Ishikawa (cell line): ENCODE measurements at regions not wholly inside any gene's neighbourhood (a gene's known extent, or its start where the extent isn't known, plus 50 kb on each side); places are given as distances from the start of the nearest gene placed in this dataset.

ENCODE experiments used
- EGR1 ChIP-seq: IDR thresholded peaks from 2 replicates; pipeline ENCODE4 v1.6.1; 2012
- USF1 ChIP-seq: IDR thresholded peaks from 2 replicates; pipeline ENCODE4 v1.6.1; 2012

GRCh38 chr11:131223198-131223991, 147.0 kb upstream of the NTM start:
- TF ChIP-seq EGR1, result no peak
- TF ChIP-seq USF1, result no peak
